Suprapubic skin (tissue), 4 donors: ENCODE measurements at regions not wholly inside any gene's neighbourhood (a gene's known extent, or its start where the extent isn't known, plus 50 kb on each side); places are given as distances from the start of the nearest gene placed in this dataset.

Experiments used
- DNase-seq, 2 donors: peaks; one replicate each; pipeline ENCODE4 v3.0.0-alpha.2; 2019; ENCODE audit warnings: low spot score in 2 of 2
- H3K27ac ChIP-seq: fragments of 200-600 bp; sonication (generic); one replicate; pipeline ENCODE4 v1.5.1; 2019
- H3K27me3 ChIP-seq: fragments of 200-600 bp; sonication (generic); one replicate; pipeline ENCODE4 v1.5.1; 2019
- H3K36me3 ChIP-seq: fragments of 200-600 bp; sonication (generic); one replicate; pipeline ENCODE4 v1.5.1; 2019
- H3K4me1 ChIP-seq: fragments of 200-600 bp; sonication (generic); one replicate; pipeline ENCODE4 v1.5.1; 2019
- H3K4me3 ChIP-seq: fragments of 200-600 bp; sonication (generic); one replicate; pipeline ENCODE4 v1.5.1; 2019; ENCODE audit warnings: mild to moderate bottlenecking
- H3K9me3 ChIP-seq: fragments of 200-600 bp; sonication (generic); one replicate; pipeline ENCODE4 v1.5.1; 2019
- CTCF ChIP-seq, 2 donors: fragments of 200-600 bp in 1 of 2; fragments of 450-650 bp in 1 of 2; sonication (generic) in 1 of 2; IDR thresholded peaks; one replicate each; pipeline ENCODE4 v1.5.1; 2016 to 2019; ENCODE audit warnings: antibody characterized with exemption in 2 of 2, mild to moderate bottlenecking in 1 of 2, moderate library complexity in 1 of 2
- EP300 ChIP-seq: sonication (generic); formaldehyde crosslinking; IDR thresholded peaks from one replicate; pipeline ENCODE4 v1.6.1; 2017; ENCODE audit warnings: antibody characterized with exemption
- POLR2A ChIP-seq, 2 donors: fragments of 450-650 bp; IDR thresholded peaks; one replicate each; pipeline ENCODE4 v1.6.1; 2017; ENCODE audit warnings: antibody characterized with exemption in 2 of 2, mild to moderate bottlenecking in 2 of 2, moderate library complexity in 2 of 2
- POLR2AphosphoS5 ChIP-seq, 3 donors: sonication (generic); formaldehyde crosslinking; IDR thresholded peaks; one replicate each; pipeline ENCODE4 v1.6.1; 2017; ENCODE audit warnings: antibody characterized with exemption in 3 of 3
- WGBS: methylation state at CpG from one replicate; pipeline ENCODE4 v1.1.5; 2018; 5-methylcytosine and 5-hydroxymethylcytosine counted together

- no peaks in the 10 kb centered on the region for H3K9me3 ChIP-seq
- no peak for DNase-seq
- no peaks in the 10 kb centered on the region for H3K36me3 ChIP-seq
- 82% methylated on average over 1 of the region's 1 CpG for WGBS
- H3K27ac ChIP-seq, result no peak overlapping the region
- no peak for TF ChIP-seq POLR2A (IDR thresholded peaks at IDR 0.05)
- no peaks in the 10 kb centered on the region for H3K27me3 ChIP-seq
- H3K4me1 ChIP-seq, result no peaks in the 10 kb centered on the region
- H3K4me3 ChIP-seq, result no peak overlapping the region
Observed at GRCh38 chr11:15609445-15609844, 494.7 kb downstream of the INSC start.

DNA sequence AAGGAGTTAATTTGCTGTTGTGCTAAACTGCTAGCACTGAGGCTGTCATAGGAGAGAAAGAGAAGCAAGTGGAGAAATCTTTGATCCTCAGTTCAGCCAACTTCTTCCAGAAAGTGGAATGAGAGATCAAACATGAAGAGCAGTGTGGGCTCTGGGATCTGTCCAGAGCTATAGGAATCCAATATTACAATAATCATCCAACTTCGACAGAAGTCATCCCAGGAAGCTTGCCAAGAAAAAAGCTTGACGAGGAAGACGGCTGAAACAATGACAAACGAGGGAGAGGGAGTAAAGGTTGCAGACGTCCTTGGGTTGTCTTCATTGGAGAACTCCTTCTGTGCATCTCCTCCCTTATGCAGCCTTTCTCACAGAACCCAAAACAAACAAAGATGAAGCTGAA, 496.2 kb downstream of the INSC start:
- 58% methylated on average over 5 of the region's 5 CpGs for WGBS
- Histone ChIP-seq H3K27me3 (no peaks in the 10 kb centered on the region), H3K4me1 (no peaks in the 10 kb centered on the region), H3K9me3 (no peaks in the 10 kb centered on the region), H3K4me3 (no peak overlapping the region), H3K27ac (no peak overlapping the region), H3K36me3 (no peaks in the 10 kb centered on the region)
- TF ChIP-seq CTCF (IDR thresholded peaks at IDR 0.05), result no peak
- TF ChIP-seq POLR2AphosphoS5 (IDR thresholded peaks at IDR 0.05), result no peak
- no peak for TF ChIP-seq EP300
- TF ChIP-seq POLR2A (IDR thresholded peaks at IDR 0.05), result no peak
- DNase-seq, result no peak

DNA sequence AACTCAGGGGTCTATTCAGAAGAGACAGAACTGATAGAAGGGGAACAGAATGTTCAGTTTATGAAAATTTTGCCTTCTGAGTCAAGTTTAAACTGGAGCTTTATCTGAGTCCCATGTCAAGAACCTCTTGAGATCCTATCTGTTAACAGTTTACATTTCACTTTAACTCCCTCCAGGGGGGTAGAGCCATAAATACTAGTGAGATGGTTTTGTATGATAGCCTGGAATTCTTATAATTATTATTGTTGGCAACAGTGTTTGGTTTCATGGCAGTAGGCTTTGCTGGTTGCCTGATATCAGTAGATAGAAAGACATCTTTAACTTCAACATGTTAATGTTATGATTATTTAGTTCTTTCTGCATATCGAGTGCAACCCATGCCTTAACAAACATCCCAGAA, 498.5 kb downstream of the INSC start:
- DNase-seq, result no peak
- H3K36me3 ChIP-seq, result no peaks in the 10 kb centered on the region
- no peaks in the 10 kb centered on the region for H3K27me3 ChIP-seq
- H3K4me3 ChIP-seq, result no peak overlapping the region
- H3K27ac ChIP-seq, result no peak overlapping the region
- TF ChIP-seq POLR2A (IDR thresholded peaks at IDR 0.05), result no peak
- no peak for TF ChIP-seq POLR2AphosphoS5 (IDR thresholded peaks at IDR 0.05)
- TF ChIP-seq CTCF (IDR thresholded peaks at IDR 0.05), result no peak
- WGBS, result 61% methylated on average over 1 of the region's 1 CpG
- no peaks in the 10 kb centered on the region for H3K9me3 ChIP-seq
- H3K4me1 ChIP-seq, result no peaks in the 10 kb centered on the region

GRCh38 chr11:15613789-15614188, 499.1 kb downstream of the INSC start:
- Histone ChIP-seq H3K27me3 (no peaks in the 10 kb centered on the region), H3K4me3 (no peak overlapping the region), H3K36me3 (no peaks in the 10 kb centered on the region), H3K4me1 (no peaks in the 10 kb centered on the region), H3K9me3 (no peaks in the 10 kb centered on the region), H3K27ac (no peak overlapping the region)
- no peak for DNase-seq
- 70% methylated on average over 1 of the region's 1 CpG for WGBS
- no peak for TF ChIP-seq EP300
- no peak for TF ChIP-seq POLR2A (IDR thresholded peaks at IDR 0.05)
- TF ChIP-seq POLR2AphosphoS5 (IDR thresholded peaks at IDR 0.05), result no peak
- TF ChIP-seq CTCF (IDR thresholded peaks at IDR 0.05), result no peak

DNA sequence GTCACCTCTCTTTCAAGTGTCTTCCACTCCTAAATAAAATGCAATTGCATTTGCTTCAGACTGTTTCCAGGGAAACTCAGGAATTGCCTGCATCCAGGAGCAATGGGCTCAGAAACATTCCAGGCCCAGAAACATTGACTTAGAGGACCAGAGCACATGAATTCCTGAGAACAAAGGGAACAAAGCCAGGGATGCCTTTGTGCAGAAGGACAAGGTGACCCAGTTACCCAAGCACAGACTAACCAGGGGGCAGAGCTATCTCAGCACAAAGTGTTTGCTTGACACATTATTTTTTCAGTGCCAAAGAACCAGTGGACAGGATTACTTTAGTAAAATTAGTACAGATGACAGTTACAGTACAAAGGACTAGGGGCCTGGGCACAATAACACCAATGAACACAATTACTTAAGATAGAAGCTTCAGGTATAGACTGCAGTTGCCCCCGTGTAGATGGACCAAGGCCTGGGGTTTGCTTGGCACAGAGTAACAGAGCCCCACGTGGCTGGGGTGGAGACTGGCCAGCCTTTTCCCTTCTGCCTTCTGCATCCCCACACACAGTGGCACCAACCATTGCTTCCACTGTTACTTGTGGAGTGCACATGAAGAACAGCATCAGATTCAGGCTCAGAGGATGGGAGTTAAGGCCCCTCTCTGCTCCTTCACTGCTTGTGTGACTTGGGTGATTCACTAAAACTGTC, 500.8 kb downstream of the INSC start:
- no peaks in the 10 kb centered on the region for H3K9me3 ChIP-seq
- no peak for TF ChIP-seq EP300
- no peak for TF ChIP-seq POLR2AphosphoS5 (IDR thresholded peaks at IDR 0.05)
- no peak for TF ChIP-seq CTCF (IDR thresholded peaks at IDR 0.05)
- TF ChIP-seq POLR2A (IDR thresholded peaks at IDR 0.05), result no peak
- no peaks in the 10 kb centered on the region for H3K4me1 ChIP-seq
- H3K36me3 ChIP-seq, result no peaks in the 10 kb centered on the region
- no peak for DNase-seq
- WGBS, result 79% methylated on average over 2 of the region's 2 CpGs
- no peaks in the 10 kb centered on the region for H3K27me3 ChIP-seq
- H3K27ac ChIP-seq, result no peak overlapping the region
- H3K4me3 ChIP-seq, result no peak overlapping the region
